ENCODE measurements at regions not wholly inside any gene's neighbourhood (a gene's known extent, or its start where the extent isn't known, plus 50 kb on each side); places are given as distances from the start of the nearest gene placed in this dataset.

DNA sequence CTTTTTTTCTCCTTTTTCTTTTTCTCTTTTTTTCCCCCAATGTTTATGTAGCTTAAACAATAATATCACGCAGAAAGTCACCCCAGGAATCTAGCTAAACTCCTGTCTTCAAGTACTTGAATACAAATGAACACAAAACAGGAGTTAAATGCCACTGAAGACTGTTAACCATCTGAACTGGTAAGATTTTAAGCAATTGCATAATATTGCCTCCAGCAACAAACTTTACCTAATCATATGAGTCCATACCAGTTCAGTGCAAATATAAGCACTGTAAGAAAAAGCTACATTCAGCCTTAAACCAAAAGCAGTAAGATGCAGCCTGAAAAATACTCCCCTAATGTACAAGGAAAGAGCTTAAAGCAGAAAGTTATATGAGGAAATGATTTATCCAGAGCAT, 173.9 kb upstream of the TFAP2D start:
- intact Hi-C loops (cut with DNase I), result no loop called here

DNA sequence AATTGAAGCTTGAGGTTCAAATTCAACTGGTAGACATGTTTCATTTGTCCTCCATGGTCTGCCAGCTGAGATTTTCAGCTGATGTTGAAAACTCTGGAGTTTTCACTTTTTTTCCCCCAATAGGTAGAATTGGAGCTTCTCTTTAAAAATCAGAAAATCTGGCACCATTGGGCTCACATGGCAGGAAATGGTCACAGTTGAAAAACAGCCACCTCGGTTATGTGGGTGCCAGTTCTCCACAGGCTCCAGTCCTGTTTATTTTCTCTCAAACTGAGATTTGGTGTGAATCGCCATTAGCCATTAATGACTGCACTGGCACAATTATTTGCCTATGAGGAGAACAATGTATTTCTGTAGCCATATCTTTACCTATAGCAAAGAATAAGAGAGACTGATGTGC, 171.4 kb upstream of the TFAP2D start:
- TF ChIP-seq, protein P1, sequence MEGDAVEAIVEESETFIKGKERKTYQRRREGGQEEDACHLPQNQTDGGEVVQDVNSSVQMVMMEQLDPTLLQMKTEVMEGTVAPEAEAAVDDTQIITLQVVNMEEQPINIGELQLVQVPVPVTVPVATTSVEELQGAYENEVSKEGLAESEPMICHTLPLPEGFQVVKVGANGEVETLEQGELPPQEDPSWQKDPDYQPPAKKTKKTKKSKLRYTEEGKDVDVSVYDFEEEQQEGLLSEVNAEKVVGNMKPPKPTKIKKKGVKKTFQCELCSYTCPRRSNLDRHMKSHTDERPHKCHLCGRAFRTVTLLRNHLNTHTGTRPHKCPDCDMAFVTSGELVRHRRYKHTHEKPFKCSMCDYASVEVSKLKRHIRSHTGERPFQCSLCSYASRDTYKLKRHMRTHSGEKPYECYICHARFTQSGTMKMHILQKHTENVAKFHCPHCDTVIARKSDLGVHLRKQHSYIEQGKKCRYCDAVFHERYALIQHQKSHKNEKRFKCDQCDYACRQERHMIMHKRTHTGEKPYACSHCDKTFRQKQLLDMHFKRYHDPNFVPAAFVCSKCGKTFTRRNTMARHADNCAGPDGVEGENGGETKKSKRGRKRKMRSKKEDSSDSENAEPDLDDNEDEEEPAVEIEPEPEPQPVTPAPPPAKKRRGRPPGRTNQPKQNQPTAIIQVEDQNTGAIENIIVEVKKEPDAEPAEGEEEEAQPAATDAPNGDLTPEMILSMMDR (IDR thresholded peaks at IDR 0.05), result no peak
- H3K9me3 ChIP-seq, result no peaks in the 10 kb centered on the region
- DNase-seq, result no peak
- no peak overlapping the region for H3K27ac ChIP-seq
- no peaks in the 10 kb centered on the region for H3K36me3 ChIP-seq
- ATAC-seq, result no peak
- no peak overlapping the region for H3K4me3 ChIP-seq
- H3K27me3 ChIP-seq, result no peaks in the 10 kb centered on the region
- WGBS, 2 donors, result 72 to 80% methylated on average over 2 of the region's 2 CpGs
- no peaks in the 10 kb centered on the region for H3K4me1 ChIP-seq
- intact Hi-C loops (cut with DNase I), result no loop called here

More for the DNA sequence above, 173.9 kb upstream of the TFAP2D start:
- Histone ChIP-seq H3K27me3 (no peaks in the 10 kb centered on the region), H3K36me3 (no peaks in the 10 kb centered on the region), H3K4me3 (no peak overlapping the region), H3K4me1 (no peaks in the 10 kb centered on the region), H3K9me3 (no peaks in the 10 kb centered on the region), H3K27ac (no peak overlapping the region)
- TF ChIP-seq, protein P1 (IDR thresholded peaks at IDR 0.05), result no peak
- DNase-seq, result no peak
- ATAC-seq, result no peak
- WGBS, 2 donors, result 67 to 68% methylated on average over 1 of the region's 1 CpG

DNA sequence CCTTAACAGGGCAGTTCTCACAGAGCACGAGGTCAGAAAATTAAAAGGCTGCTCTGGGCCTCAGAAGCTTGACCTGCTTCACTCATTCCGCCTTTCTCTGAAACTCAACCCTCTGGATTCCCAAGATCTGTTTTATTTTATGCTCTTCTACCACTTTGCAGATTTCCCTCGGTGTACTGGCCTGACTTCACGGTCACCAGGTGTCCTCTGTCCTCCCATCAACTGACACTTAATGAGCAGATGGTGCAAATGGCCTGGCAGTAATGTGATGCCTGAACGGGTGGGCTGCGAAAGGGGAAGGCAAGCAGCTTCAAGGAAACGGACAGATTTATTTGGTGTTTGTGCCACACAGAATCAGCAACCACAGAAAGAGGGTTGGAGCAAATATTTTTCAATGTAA, 169.7 kb upstream of the TFAP2D start:
- Histone ChIP-seq H3K4me1 (no peaks in the 10 kb centered on the region), H3K36me3 (no peaks in the 10 kb centered on the region), H3K27ac (no peak overlapping the region), H3K9me3 (no peaks in the 10 kb centered on the region), H3K4me3 (no peak overlapping the region), H3K27me3 (no peaks in the 10 kb centered on the region)
- ATAC-seq (no peak), DNase-seq (no peak)
- TF ChIP-seq, protein P1 (IDR thresholded peaks at IDR 0.05), result no peak
- intact Hi-C loops (cut with DNase I), result no loop called here
- 38 to 54% methylated on average over 7 of the region's 7 CpGs for WGBS, 2 donors

DNA sequence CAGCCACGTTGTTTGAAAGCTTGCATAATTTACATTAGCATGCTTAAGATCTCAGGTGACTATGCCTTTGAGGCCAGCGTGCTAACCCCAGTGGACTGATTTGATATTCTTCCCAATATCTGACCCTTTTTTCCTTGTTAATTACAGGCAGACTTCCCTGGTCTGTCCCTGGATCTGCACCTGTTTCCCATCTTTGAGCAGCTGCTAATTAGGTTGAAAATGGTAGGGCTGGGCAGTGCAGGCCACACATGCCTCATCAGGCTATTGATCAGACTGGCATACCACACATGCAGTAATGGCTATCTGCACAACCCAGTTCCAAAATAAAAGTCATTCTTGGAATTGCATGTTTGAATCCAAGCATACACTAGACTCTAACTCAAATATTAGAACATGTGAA, 164.3 kb upstream of the TFAP2D start:
- WGBS, 2 donors, result 51 to 59% methylated on average over 2 of the region's 2 CpGs
- intact Hi-C loops (cut with DNase I), result no loop called here
- DNase-seq (no peak), ATAC-seq (no peak)
- H3K36me3 ChIP-seq, result no peaks in the 10 kb centered on the region
- H3K4me1 ChIP-seq, result no peaks in the 10 kb centered on the region
- no peak overlapping the region for H3K27ac ChIP-seq
- TF ChIP-seq, protein P1 (IDR thresholded peaks at IDR 0.05), result no peak
- H3K27me3 ChIP-seq, result no peaks in the 10 kb centered on the region
- peaks cover 0 to under 1% (median 0%) of the 10 kb centered on the region in 11 donors for H3K9me3 ChIP-seq
- H3K4me3 ChIP-seq, result no peak overlapping the region

DNA sequence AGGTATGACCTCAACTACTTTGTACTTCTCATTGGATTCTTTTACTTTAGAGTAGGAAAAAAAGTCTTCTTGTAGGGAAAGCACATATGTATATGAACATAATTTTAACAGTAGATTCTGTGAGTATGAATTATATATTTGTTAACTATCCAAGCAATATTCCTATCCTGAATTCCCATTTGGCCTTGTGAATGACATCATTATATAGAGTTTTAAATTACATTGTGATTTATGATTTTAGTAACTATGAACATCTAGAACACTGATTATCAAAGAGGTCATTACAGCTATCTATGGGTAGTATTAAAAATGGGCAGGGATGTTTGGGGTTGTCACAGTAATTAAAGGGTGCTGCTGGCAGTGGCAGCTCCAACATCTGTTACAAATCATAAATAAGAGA, 163.9 kb upstream of the TFAP2D start:
- Histone ChIP-seq H3K9me3 (peaks cover 0 to 5% (median 0%) of the 10 kb centered on the region in 11 donors), H3K27ac (no peak overlapping the region), H3K4me3 (no peak overlapping the region), H3K36me3 (no peaks in the 10 kb centered on the region), H3K27me3 (no peaks in the 10 kb centered on the region), H3K4me1 (no peaks in the 10 kb centered on the region)
- ATAC-seq, result no peak
- no peak for DNase-seq
- TF ChIP-seq, protein P1 (IDR thresholded peaks at IDR 0.05), result no peak
- intact Hi-C loops (cut with DNase I), result no loop called here
